ENCODE measurements at regions not wholly inside any gene's neighbourhood (a gene's known extent, or its start where the extent isn't known, plus 50 kb on each side); places are given as distances from the start of the nearest gene placed in this dataset.
A peak's percentile ranks its signal among the peaks of the same experiment; 100 is the strongest.
"Not testable (repeated sequence)": the region's sequence is repeated elsewhere in the genome, so short reads cannot be mapped to it uniquely, and the experiment has no call there.

DNA sequence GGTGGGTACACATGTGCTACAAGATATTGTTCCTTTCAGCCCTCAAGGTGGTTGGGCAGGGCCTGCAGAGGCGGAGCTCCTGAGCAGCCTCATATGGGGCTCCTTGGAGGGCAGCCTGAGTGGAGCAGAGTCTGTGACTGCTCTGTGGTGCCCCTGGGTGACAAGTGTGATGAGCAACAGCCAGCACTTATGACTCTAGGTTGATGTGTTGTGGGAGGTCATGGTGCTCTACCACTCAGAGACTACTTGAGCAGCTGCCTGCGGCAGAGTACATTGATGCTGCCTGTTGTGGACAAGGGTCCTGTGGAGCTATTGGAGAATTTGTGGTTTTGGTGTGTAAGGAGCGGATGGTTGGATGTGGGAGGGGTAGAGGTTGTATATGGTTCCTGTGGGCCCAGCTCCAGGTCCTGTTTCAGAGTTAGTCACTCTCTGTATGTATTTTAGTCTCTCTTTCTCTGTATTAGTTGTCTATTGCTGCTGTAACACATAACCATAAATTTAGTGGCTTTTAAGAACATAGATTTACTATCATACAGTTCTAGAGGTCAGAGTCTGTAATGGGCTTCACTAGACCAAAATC, 141.3 kb downstream of the SREK1 start:
- Histone ChIP-seq H3K27me3 (no peaks in the 10 kb centered on the region), H3K4me3 (no peak overlapping the region), H3K9me3 (no peaks in the 10 kb centered on the region), H3K36me3 (no peaks in the 10 kb centered on the region)
- DNase-seq, result no peak

DNA sequence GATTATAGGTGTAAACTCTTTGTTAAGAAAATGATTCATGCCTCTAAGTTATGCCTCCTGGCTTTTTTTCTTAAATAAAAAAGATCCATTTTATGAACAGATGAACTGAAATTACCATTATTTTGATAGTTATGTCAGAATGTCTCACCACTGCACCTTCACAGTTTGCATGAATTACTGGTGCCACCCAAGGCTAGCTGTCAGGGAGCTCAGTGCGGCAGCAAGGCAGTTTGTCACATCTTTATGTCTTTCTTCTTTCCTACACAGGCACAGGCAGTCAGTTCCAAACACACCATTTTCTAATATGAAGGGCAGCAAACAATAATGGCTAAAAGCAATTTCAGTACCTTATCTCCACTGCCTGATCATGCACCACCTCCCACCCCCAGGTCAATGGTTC, 147.7 kb downstream of the SREK1 start:
- no peak for DNase-seq
- Histone ChIP-seq H3K36me3 (no peaks in the 10 kb centered on the region), H3K27me3 (no peaks in the 10 kb centered on the region)

DNA sequence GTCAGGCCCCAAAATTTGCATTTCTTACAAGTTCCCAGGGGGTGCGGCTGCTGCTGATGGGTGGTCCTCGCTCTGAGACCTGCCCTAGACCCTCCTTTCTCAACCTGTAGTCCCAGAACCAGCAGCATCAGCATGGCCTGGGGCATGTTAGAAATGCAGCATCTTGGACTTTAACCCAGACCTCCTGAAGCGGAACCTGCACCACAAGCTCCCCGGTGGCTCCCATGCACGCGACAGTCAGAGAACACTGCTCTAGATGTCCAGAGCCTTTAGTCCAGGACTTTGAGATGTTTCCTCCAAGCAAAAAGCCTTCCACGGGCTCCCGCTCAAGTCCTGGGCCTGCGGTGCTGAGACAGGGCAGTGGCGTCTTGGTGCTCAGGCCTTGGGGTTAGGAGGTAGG, 149.8 kb downstream of the SREK1 start:
- H3K36me3 ChIP-seq, H3K4me3 ChIP-seq, H3K27me3 ChIP-seq, DNase-seq, H3K9me3 ChIP-seq: not testable (repeated sequence)

More for the DNA sequence above, 147.7 kb downstream of the SREK1 start:
- Histone ChIP-seq H3K9me3 (no peaks in the 10 kb centered on the region), H3K4me3 (no peak overlapping the region)

DNA sequence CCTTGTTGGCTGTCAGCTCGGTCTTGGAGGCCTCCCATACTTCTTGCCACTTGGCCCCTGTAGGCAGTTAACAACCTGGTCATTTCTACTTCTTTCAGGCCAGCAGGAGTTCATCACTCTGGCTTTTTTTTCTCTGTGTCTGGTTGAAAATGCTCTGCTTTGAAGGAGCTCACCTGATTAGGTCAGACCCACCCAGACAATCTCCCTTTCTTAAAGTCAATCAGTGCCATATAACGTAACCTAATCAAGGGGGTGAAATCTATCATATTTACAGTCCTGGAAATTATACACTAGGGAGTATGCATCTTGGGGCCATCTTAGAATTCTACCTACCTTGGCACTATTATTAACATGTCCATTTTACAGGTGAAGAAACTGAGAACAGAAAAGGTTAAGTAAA, 155.4 kb downstream of the SREK1 start:
- no peaks in the 10 kb centered on the region for H3K27me3 ChIP-seq
- H3K36me3 ChIP-seq, result no peaks in the 10 kb centered on the region
- no peaks in the 10 kb centered on the region for H3K9me3 ChIP-seq
- no peak for DNase-seq
- no peak overlapping the region for H3K4me3 ChIP-seq

DNA sequence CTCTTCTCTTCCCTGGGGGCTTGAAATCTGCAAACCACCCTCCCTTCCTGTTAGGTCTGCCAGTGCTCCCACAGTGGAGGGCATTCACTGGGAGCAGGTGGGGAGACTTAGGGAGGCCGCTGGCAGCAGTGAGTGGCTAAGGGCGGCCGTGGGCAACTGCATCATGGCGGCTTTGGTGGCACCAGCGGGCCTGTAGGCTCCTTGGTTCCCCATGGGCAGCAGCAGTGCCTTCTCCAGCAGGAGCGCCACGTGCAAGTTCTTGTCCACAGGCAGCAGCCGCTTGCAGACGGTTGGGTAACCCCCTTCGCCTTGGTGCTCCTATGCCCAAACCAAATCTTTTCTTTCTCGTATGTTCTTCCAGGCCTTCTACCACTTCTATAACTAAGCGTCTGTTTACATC, 158.2 kb downstream of the SREK1 start:
- Histone ChIP-seq H3K36me3 (no peaks in the 10 kb centered on the region), H3K27me3 (peaks cover 2% of the 10 kb centered on the region; the same call in 1 of the 2 replicates), H3K4me3 (no peak overlapping the region), H3K9me3 (no peaks in the 10 kb centered on the region)
- no peak for DNase-seq

DNA sequence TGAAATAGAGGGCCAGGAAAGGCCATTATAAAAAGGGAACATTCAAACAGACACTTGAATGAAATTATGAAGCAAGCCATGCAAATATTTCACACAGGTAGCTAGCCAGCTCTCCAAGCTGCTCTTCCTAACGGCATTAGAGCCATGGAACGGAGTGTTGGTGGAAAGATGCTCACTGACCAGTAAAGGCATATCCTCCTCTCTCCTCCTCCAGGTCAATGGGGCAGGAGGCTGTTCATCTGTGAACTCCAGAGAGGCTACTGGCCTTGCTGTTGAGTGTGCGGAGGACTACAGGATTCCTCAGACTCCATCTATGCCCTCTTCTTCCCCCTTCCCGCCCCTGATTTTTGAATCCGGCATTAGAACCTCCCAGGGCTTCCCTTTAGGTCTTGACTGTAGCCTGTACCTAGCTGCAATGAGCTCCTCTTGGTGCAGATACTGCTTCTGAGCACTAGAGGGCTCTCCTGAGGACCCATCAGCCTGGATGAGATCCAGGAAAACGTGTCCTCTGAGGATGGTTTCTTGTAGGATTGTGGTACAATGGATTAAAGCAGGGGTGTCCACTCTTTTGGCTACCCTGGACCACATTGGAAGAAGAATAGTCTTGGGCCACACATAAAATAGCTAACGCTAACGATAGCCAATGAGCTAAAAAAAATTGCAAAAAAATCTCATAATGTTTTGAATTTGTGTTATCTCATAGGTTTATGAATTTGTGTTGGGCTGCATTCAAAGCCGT, 162.2 kb downstream of the SREK1 start:
- Histone ChIP-seq H3K4me3 (no peak overlapping the region), H3K36me3 (no peaks in the 10 kb centered on the region), H3K9me3 (no peaks in the 10 kb centered on the region), H3K27me3 (peaks cover 2% of the 10 kb centered on the region; the same call in 1 of the 2 replicates)
- peak; percentile 27 for DNase-seq

DNA sequence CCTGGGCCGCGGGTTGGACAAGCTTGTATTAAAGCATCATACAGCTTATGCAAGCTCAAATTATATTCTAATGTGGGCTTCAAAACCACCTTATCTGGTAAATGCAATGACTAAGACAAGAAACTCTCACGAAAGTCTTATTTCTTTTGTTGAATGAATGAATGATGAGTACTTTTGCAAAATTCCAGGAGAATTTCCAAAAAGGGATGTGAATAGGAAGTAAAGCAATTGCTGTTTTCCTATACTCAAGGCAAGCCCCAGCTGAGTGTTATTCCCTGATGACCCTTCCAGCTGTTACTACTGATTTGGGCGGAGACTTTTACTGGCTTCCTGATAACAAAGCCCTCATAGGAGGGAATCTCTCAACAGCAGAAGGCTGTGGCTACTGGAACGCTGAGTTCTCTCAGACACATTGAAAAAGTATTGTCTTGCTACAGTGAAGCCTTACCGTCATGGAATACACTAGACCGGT, 162.8 kb downstream of the SREK1 start:
- no peak overlapping the region for H3K4me3 ChIP-seq
- no peaks in the 10 kb centered on the region for H3K9me3 ChIP-seq
- peaks cover 2% of the 10 kb centered on the region; the same call in 1 of the 2 replicates for H3K27me3 ChIP-seq
- no peak for DNase-seq
- H3K36me3 ChIP-seq, result no peaks in the 10 kb centered on the region

DNA sequence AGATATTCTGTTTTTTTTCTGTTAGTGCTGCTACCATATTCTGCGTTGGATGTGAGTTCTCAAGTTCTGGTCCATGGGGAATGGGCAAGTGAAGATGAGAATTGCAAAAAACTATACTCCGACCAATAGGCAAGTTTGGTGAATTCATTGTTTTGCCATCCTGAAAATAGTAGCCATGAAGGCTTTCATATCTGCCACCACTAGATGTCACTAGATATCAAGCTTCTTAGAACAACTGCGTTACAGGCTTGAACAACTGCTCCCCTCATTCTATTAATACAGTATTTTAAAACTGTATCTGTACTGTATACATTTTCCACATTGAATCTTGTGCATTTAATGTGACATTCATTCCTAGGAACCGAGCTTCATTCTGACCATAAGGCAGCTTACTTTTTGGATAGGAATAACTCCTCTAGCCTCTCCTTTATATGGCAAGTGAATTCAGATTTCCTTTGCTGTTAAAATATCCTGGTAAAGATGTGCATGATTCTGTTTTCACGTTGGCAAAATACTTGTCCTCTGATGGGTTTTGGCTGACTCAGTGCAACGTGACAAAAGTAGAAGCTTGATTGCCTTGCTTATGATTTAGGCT, 163.6 kb downstream of the SREK1 start:
- H3K27me3 ChIP-seq, result peaks cover 2% of the 10 kb centered on the region; the same call in 1 of the 2 replicates
- H3K36me3 ChIP-seq, result no peaks in the 10 kb centered on the region
- no peak for DNase-seq
- H3K9me3 ChIP-seq, result no peaks in the 10 kb centered on the region
- H3K4me3 ChIP-seq, result no peak overlapping the region

DNA sequence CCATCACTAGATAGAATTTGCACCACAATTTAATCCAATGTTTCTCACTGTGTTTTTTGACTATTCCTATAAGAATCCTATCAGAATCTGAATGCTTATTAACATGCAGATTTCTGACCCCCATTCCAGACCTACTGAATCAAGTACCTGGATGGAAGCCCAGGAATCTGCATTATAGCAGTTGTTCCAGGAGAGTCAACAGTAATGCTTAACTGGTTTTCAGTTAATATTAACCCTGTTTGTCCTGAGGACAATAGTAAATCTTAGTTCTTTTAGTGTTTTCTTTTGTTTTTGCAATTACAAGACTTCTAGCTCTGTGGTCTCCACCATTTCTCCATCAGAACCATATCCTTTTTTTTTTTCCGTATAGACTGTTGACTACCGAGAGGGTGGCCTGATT, 168.2 kb downstream of the SREK1 start:
- no peaks in the 10 kb centered on the region for H3K36me3 ChIP-seq
- DNase-seq, result no peak
- no peaks in the 10 kb centered on the region; the same call in 1 of the 2 replicates for H3K9me3 ChIP-seq
- no peak overlapping the region for H3K4me3 ChIP-seq
- no peaks in the 10 kb centered on the region for H3K27me3 ChIP-seq

DNA sequence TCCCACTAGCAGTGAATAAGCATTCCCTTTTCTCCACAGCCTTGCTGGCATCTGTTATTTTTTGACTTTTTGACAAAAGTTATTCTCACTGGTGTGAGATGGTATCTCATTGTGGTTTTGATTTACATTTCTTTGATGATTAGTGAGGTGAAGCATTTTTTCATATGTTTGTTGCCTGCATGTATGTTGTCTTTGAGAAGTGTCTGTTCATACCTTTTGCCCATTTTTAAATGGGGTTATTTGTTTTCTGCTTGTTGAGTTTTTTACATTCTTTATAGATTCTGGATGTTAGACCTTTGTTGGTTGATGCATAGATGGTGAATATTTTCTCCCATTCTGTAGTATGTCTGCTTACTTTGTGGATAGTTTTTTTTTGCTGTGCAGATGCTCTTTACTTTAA, 171.7 kb downstream of the SREK1 start:
- H3K36me3 ChIP-seq, result no peaks in the 10 kb centered on the region
- no peaks in the 10 kb centered on the region; the same call in 1 of the 2 replicates for H3K9me3 ChIP-seq
- H3K4me3 ChIP-seq, result no peak overlapping the region
- no peak for DNase-seq
- H3K27me3 ChIP-seq, result no peaks in the 10 kb centered on the region

DNA sequence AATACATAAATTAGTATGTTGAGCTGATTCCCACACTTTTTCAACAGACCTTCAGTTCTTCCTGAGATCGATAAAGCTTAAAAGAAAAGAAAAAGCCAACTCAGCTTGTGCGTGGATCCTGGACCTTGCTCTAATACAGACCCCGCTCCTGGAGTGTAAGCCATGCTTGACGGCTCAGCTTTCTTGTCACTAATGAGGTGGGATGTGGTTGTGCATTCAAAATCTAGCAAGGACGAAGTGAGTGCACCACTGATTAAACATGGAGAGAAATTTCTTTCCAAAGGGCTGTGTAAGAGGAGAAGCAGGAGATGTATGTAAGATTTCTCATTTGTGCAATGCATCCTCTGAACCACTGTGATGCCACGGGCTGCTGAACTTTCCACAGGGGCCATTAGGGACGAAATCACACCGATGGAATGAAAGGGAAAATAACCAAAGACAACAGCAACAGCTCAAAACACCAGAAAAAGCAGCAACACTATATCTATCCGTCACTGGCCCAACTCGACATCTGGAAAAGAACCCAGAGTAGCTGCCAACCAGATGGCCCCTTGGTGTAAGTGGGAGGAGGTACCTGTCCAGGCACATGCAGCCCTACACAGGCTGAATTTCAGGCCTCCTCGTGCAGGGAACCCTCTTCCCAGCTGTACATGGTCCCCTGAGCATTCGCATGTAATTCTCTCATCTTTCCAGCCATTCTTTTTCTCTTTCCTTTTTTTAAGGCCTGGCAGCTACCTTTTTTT, 178.9 kb downstream of the SREK1 start:
- no peaks in the 10 kb centered on the region for H3K36me3 ChIP-seq

DNA sequence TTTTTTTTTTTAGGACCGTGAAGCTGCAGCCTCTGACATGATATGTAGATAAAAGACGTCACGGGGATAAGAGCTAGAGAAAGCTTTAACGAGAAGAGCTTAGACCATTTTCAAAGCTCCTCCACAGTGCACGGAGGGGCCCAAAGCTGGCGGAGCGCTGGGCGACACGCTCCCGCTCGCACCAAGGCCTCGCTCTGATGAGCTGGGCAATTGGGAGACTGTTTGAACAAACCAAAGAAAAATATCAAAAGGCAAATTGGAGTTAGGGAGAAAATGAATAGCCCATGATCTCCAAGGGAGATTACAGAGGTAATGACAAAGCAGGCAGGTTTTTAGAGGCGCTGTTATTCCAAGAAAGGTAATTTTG, 179.4 kb downstream of the SREK1 start:
- Histone ChIP-seq H3K4me3 (no peak overlapping the region), H3K27me3 (no peaks in the 10 kb centered on the region), H3K36me3 (no peaks in the 10 kb centered on the region), H3K9me3 (no peaks in the 10 kb centered on the region)
- DNase-seq, result no peak

More for the DNA sequence above, 178.9 kb downstream of the SREK1 start:
- no peak overlapping the region for H3K4me3 ChIP-seq
- no peaks in the 10 kb centered on the region for H3K9me3 ChIP-seq
- no peaks in the 10 kb centered on the region for H3K27me3 ChIP-seq
- no peak for DNase-seq

DNA sequence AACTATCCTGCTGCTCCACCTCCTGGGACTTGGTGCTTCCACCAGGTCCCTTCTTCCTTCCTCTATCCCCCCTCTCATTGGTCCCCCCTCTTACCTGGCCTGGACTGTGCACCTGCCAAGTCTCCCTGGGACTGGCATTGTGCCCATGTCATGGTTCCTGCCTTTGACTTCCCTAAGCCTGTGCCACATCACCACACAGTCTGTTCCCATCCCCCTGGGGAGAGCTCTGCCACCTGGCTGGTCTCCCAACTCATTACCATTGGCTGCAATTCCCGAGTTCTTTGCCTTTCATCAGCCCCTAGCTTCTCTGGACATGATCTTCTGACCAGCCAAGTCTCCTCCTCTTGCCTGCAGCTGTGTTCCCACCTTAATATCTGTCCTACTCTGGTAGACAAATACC, 180.3 kb downstream of the SREK1 start:
- no peaks in the 10 kb centered on the region for H3K36me3 ChIP-seq
- DNase-seq, result no peak
- H3K27me3 ChIP-seq, result no peaks in the 10 kb centered on the region
- H3K4me3 ChIP-seq, result no peak overlapping the region
- H3K9me3 ChIP-seq, result no peaks in the 10 kb centered on the region

DNA sequence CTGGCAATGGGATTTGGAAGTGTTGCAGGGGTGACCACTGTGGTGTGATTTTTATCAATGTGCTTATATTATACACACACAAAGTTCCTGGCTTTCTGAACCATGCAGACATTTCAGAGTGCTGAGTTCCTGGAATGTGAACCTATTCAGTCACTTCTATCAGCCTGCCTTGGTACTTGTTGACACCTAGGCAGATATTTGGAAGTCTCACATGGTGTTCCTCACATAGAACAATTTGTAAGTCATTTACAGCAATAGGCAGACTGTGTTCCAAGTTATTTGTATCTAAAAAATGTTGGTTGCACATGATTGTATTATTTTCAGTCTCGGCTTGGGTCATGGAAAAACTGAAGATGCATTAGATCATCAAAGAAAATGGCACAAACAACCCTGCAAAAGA, 182.2 kb downstream of the SREK1 start:
- DNase-seq, result no peak
- Histone ChIP-seq H3K4me3 (no peak overlapping the region), H3K27me3 (no peaks in the 10 kb centered on the region)

DNA sequence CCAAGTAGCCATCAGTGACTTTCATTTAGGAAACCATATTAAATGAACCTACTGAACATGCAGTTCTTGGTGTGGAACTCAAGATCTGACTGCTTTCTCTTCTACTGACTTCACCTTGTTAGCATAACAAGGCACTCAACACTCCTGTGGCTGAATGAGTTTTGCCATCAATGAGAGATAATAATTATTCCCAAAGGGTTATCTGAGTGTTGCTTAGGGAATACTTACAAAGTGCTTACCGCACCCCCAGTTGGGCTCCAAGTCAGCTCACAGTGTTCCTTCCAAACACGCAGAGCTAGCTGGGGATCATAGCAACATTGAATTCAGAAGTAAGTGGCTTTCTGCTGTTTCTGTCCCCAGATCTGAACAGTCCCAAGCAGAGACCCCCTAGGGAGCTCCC, 182.9 kb downstream of the SREK1 start:
- H3K9me3 ChIP-seq, result no peaks in the 10 kb centered on the region
- DNase-seq, result no peak
- no peaks in the 10 kb centered on the region for H3K36me3 ChIP-seq
- no peaks in the 10 kb centered on the region for H3K27me3 ChIP-seq
- no peak overlapping the region for H3K4me3 ChIP-seq

More for the DNA sequence above, 182.2 kb downstream of the SREK1 start:
- Histone ChIP-seq H3K9me3 (no peaks in the 10 kb centered on the region), H3K36me3 (no peaks in the 10 kb centered on the region)

DNA sequence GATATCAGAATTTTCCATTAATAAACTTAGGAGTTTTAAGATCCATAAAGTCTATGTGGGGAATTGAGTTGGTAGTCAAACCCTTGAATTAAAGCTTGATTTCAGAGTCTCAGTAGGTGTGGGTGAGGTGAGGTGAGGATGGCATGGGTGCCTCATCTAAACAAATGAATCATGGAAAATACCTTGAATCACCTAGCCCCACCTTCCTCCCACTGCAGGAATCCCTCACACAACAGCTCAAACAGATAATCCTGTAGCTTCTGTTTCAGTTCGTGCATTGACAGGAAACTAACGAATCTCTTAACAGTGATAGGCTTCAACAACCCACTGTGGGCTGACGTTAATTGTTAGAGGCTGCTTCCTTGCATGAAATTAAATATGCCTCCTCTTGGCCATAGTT, 185.0 kb downstream of the SREK1 start:
- DNase-seq, result no peak
- Histone ChIP-seq H3K9me3 (no peaks in the 10 kb centered on the region), H3K36me3 (no peaks in the 10 kb centered on the region), H3K4me3 (no peak overlapping the region), H3K27me3 (no peaks in the 10 kb centered on the region)

DNA sequence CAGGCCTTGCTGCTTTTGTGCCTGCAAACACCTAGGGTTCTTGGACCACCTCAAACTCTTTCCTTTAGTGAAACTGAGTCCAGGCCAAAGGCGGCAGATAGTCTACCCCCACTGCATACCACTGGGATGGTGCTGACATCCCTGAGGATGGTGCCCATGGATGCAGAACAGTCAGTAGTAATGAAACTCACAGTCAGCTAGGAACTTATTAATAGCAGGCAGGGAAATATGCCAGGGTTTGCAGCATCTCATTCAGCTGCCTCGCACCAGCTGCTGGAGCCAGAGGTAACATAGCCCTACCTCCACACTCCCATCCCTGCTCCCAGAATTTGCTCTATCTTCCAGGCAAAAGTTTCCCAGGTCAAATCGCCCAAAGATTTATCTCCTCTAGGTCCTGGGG, 189.1 kb downstream of the SREK1 start:
- H3K36me3 ChIP-seq, result no peaks in the 10 kb centered on the region
- H3K9me3 ChIP-seq, result no peaks in the 10 kb centered on the region
- H3K4me3 ChIP-seq, result no peak overlapping the region
- DNase-seq, result no peak
- H3K27me3 ChIP-seq, result no peaks in the 10 kb centered on the region
